SU-DHL-6 (cell line): ENCODE measurements at regions not wholly inside any gene's neighbourhood (a gene's known extent, or its start where the extent isn't known, plus 50 kb on each side); places are given as distances from the start of the nearest gene placed in this dataset.

Experiments used
- CTCF ChIP-seq: fragments of 200-600 bp; sonication (generic); IDR thresholded peaks from one replicate; pipeline ENCODE4 v1.5.1; 2017; ENCODE audit warnings: antibody characterized with exemption, mild to moderate bottlenecking, low read length, moderate library complexity; ENCODE audit not compliant: insufficient read depth, poor library complexity, severe bottlenecking
- EZH2phosphoT487 ChIP-seq: fragments of 200-600 bp; sonication (generic), shearing (Covaris generic); conservative IDR thresholded peaks from 2 replicates; pipeline ENCODE4 v1.6.1; 2018; ENCODE audit warnings: mild to moderate bottlenecking, antibody characterized with exemption, low read length, moderate library complexity, mixed read lengths

GRCh38 chr5:160903076-160903475, 51.1 kb upstream of the ATP10B start:
- TF ChIP-seq CTCF: no peak
- no peak for TF ChIP-seq EZH2phosphoT487
